Large intestine (tissue), 3 donors: ENCODE measurements at regions not wholly inside any gene's neighbourhood (a gene's known extent, or its start where the extent isn't known, plus 50 kb on each side); places are given as distances from the start of the nearest gene placed in this dataset.

Source experiments
- DNase-seq, 2 donors: peaks; one replicate each; pipeline versions ENCODE4 v3.0.0 to v3.0.0-alpha.2; 2013
- H3K27ac ChIP-seq: one replicate; pipeline ENCODE4 v1.5.1; 2013; ENCODE audit warnings: low read length
- H3K27me3 ChIP-seq: 2 replicates; pipeline ENCODE4 v1.6.1; 2013; ENCODE audit warnings: low read length; ENCODE audit not compliant: control insufficient read depth, insufficient read depth
- H3K36me3 ChIP-seq: 2 replicates; pipeline ENCODE4 v1.6.1; 2013; ENCODE audit warnings: low read length; ENCODE audit not compliant: control insufficient read depth, insufficient read depth
- H3K4me1 ChIP-seq: one replicate; pipeline ENCODE4 v1.6.1; 2013; ENCODE audit warnings: low read length; ENCODE audit not compliant: control insufficient read depth, insufficient read depth
- H3K4me3 ChIP-seq: one replicate; pipeline ENCODE4 v1.5.1; 2013; ENCODE audit warnings: low read length
- H3K9me3 ChIP-seq: one replicate; pipeline ENCODE4 v1.6.1; 2013; ENCODE audit warnings: mild to moderate bottlenecking, low read depth, low read length, moderate library complexity; ENCODE audit not compliant: control insufficient read depth
- WGBS: methylation state at CpG from one replicate; pipeline ENCODE4 v1.1.5; 2013; ENCODE audit warnings: low lambda C conversion rate; ENCODE audit not compliant: insufficient coverage; 5-methylcytosine and 5-hydroxymethylcytosine counted together

DNA sequence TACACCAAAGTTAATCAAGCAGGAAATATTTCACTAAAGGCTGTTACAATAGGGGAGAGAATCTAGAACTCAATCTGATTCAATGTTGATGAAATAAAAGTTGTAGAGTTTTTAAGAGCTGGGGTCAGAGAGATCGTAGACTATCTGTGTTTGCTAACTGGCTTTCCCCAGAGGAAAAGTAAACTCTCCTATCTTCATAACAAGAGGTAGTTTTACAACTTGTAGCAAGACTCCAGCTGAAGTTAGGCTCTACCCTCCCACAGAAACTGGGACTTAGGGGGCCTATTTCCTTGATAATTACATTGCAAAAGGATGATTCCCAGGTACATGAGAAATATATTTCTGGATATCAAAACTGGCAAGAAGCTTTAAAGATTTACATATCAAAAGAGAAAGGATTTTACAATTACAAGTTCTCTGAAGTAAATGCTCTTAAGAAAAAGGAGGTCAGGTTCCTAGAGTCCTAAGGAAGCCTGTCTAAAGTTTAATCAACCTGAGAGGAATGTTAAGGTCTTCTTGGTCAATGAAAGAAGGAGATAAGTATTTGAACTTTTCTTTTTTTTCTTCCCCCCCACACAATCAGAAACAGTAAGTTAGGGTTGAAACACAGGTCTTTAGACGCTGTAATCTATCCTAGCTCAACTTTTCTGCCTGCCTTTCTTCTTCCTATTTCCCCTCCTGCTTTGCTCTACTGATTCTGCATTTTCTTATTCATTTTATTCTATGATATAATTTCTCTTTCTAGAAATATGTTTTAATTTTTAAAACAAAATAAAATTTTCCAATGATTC lies 692.2 kb upstream of the LINC00305 start:
- H3K4me3 ChIP-seq = no peak overlapping the region
- WGBS = no CpG with 5 or more reads among the region's 2 CpGs
- H3K27ac ChIP-seq = no peak overlapping the region
- H3K4me1 ChIP-seq = no peaks in the 10 kb centered on the region
- DNase-seq = peak in 1 of 2 donors; percentile 27
- H3K36me3 ChIP-seq = no peaks in the 10 kb centered on the region
- no peaks in the 10 kb centered on the region for H3K9me3 ChIP-seq
- no peaks in the 10 kb centered on the region for H3K27me3 ChIP-seq

DNA sequence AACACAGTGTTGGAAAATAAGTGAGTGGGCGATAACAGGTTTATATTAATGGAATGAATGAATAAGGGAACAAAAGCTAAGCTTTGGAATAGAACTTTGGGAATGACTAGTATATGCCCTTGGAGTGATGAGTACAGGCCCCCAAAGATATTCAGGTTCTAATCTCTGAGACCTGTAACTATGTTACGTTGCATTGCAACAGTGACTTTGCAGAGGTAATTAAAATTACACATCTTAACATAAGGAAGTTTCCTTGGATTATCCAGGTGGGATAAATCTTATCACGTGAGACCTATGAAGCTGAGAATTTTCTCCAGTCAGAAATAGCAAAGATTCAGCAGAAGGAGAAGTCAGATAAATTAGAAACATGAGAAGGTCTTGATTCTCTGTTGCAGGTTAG lies 661.5 kb upstream of the LINC00305 start:
- WGBS = 64% methylated on average over 2 of the region's 3 CpGs
- no peaks in the 10 kb centered on the region for H3K36me3 ChIP-seq
- no peaks in the 10 kb centered on the region for H3K4me1 ChIP-seq
- DNase-seq = no peak
- no peaks in the 10 kb centered on the region for H3K27me3 ChIP-seq
- H3K9me3 ChIP-seq = no peaks in the 10 kb centered on the region
- H3K27ac ChIP-seq = no peak overlapping the region
- no peak overlapping the region for H3K4me3 ChIP-seq

- no peak overlapping the region for H3K27ac ChIP-seq
- no peaks in the 10 kb centered on the region for H3K9me3 ChIP-seq
- no peak for DNase-seq
- H3K27me3 ChIP-seq = no peaks in the 10 kb centered on the region
- WGBS = 13% methylated on average over 2 of the region's 5 CpGs
- no peaks in the 10 kb centered on the region for H3K4me1 ChIP-seq
- H3K36me3 ChIP-seq = no peaks in the 10 kb centered on the region
- no peak overlapping the region for H3K4me3 ChIP-seq
Measured at GRCh38 chr18:64809801-64810200, 660.9 kb upstream of the LINC00305 start.

DNA sequence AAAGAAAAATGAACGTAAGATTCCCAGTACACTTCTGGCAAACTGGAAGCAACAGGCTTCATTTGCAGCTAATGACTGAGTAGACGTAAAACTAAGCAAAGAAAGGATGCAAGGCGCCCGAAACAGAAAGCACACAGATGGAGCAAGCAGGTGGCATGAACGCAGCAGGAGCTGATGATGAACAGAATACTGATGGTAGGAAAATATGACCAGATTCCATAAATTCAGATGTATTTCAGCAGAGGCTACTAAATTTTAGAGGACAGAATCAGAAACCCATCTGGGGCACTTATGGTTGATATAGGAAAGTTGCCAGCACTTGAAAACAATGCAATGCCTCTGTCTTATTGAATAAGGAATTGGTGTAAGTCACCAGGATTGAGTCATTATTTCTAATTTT lies 658.7 kb upstream of the LINC00305 start:
- no peaks in the 10 kb centered on the region for H3K9me3 ChIP-seq
- WGBS = 94% methylated on average over 3 of the region's 5 CpGs
- no peak for DNase-seq
- H3K36me3 ChIP-seq = no peaks in the 10 kb centered on the region
- H3K4me3 ChIP-seq = no peak overlapping the region
- no peaks in the 10 kb centered on the region for H3K27me3 ChIP-seq
- no peak overlapping the region for H3K27ac ChIP-seq
- H3K4me1 ChIP-seq = no peaks in the 10 kb centered on the region

DNA sequence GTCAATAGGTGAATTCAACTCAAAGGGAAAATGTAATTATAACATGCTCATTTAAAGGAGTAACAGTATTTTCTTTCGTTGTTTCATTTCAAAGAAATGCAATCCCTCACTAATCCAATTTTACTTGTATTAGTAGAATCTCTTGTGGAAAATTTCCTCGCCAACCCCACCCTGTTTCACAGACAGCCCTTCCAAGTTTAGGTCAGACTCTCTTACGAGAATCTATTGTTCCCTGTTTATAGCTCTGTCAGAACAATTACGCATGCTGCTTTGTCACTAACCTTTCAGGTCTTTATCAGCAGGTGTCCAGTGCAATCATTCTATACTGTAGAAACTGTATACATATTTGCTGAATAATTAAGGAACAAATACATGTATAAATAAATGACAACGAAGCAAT lies 657.8 kb upstream of the LINC00305 start:
- DNase-seq = no peak
- no peaks in the 10 kb centered on the region for H3K36me3 ChIP-seq
- H3K27ac ChIP-seq = no peak overlapping the region
- H3K4me1 ChIP-seq = no peaks in the 10 kb centered on the region
- no peaks in the 10 kb centered on the region for H3K9me3 ChIP-seq
- WGBS = 85% methylated on average over 2 of the region's 5 CpGs
- H3K27me3 ChIP-seq = no peaks in the 10 kb centered on the region
- no peak overlapping the region for H3K4me3 ChIP-seq

DNA sequence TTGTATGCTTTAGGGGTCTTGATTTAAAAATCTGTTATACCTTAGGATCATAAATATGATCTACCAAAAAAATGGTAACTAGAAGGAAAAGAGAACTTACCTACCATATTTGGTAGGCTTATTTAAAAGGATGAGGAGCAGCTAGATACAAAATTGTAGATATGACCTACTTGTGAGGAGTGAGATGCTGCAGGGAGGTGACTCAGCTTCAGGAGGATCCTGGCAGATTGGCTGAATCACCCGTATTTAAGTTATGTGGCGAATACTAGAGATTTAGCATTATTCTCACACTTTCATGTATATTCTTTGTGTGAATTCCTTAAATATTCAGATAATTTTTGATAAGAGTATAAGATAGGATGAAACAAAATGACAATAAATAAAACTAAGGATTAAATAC lies 657.3 kb upstream of the LINC00305 start:
- no peak overlapping the region for H3K4me3 ChIP-seq
- no peaks in the 10 kb centered on the region for H3K4me1 ChIP-seq
- no peaks in the 10 kb centered on the region for H3K9me3 ChIP-seq
- DNase-seq = no peak
- H3K27me3 ChIP-seq = no peaks in the 10 kb centered on the region
- H3K27ac ChIP-seq = no peak overlapping the region
- WGBS = no CpG with 5 or more reads among the region's 2 CpGs
- no peaks in the 10 kb centered on the region for H3K36me3 ChIP-seq

DNA sequence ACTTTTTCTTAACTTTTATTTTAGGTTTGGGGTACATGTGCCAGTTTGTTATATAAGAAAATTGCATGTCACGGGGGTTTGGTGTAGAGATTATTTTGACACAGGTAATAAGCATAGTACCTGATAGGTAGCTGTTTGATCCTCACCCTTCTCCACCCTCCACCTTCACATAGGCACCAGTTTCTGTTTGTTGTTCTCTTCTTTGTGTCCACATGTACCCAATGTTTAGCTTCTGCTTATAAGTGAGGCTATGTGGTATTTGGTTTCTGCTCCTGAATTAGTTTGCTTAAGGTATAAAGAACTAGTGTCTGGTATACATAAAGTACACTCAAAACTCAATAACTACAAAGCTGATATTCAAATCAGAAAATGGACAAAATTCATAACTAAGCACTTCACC lies 654.6 kb upstream of the LINC00305 start:
- no peaks in the 10 kb centered on the region for H3K27me3 ChIP-seq
- H3K27ac ChIP-seq = no peak overlapping the region
- H3K9me3 ChIP-seq = no peaks in the 10 kb centered on the region
- no peaks in the 10 kb centered on the region for H3K36me3 ChIP-seq
- H3K4me1 ChIP-seq = no peaks in the 10 kb centered on the region
- no peak overlapping the region for H3K4me3 ChIP-seq
- WGBS = no CpG with 5 or more reads among the region's 1 CpG
- no peak for DNase-seq

GRCh38 chr18:64800151-64800550 lies 651.3 kb upstream of the LINC00305 start:
- no peak overlapping the region for H3K4me3 ChIP-seq
- DNase-seq = no peak
- H3K4me1 ChIP-seq = no peaks in the 10 kb centered on the region
- H3K27ac ChIP-seq = no peak overlapping the region
- H3K9me3 ChIP-seq = no peaks in the 10 kb centered on the region
- no peaks in the 10 kb centered on the region for H3K36me3 ChIP-seq
- H3K27me3 ChIP-seq = no peaks in the 10 kb centered on the region

DNA sequence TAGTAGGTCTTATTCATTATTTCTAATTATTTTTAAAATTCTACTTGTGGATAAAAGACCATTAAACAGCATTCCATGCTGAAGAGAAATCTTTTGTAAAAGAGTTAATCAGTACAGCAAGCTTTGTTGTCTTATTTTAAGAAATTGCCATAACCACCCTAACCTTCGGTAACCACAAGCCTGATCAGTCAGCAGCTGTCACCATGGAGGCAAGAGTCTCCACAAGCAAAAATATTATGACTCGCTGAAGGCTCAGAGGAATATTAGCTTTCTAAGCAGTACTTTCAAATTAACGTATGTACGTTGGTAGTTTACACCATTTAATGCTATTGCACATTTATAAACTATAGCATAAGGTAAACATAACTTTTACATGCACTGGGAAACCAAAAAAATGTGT lies 650.5 kb upstream of the LINC00305 start:
- H3K9me3 ChIP-seq = no peaks in the 10 kb centered on the region
- H3K27me3 ChIP-seq = no peaks in the 10 kb centered on the region
- H3K27ac ChIP-seq = no peak overlapping the region
- H3K4me1 ChIP-seq = no peaks in the 10 kb centered on the region
- H3K36me3 ChIP-seq = no peaks in the 10 kb centered on the region
- H3K4me3 ChIP-seq = no peak overlapping the region
- no CpG with 5 or more reads among the region's 4 CpGs for WGBS
- DNase-seq = no peak

DNA sequence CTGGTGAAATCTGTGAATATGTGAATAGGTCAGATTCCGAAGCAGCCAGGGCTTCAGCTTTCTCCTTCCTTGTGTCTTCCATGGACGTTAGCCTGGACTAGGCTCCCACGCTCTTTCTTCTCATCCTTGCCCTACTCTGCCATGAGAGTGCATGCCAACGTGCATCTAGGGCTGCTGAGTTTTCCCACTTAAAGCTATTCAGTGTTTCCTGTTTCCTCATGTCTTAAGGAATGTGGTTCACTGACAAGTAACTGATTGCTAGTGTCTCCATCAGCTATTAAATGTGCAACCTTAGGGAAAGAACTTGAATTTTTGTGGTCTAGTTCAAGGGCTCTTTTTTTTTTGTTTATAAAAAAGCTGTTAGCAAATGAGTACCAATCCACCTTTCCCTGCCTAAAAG lies 642.3 kb upstream of the LINC00305 start:
- Histone ChIP-seq H3K9me3 (no peaks in the 10 kb centered on the region), H3K27me3 (no peaks in the 10 kb centered on the region), H3K36me3 (no peaks in the 10 kb centered on the region), H3K27ac (no peak overlapping the region), H3K4me1 (no peaks in the 10 kb centered on the region), H3K4me3 (no peak overlapping the region)
- no peak for DNase-seq
- 70% methylated on average over 3 of the region's 4 CpGs for WGBS

DNA sequence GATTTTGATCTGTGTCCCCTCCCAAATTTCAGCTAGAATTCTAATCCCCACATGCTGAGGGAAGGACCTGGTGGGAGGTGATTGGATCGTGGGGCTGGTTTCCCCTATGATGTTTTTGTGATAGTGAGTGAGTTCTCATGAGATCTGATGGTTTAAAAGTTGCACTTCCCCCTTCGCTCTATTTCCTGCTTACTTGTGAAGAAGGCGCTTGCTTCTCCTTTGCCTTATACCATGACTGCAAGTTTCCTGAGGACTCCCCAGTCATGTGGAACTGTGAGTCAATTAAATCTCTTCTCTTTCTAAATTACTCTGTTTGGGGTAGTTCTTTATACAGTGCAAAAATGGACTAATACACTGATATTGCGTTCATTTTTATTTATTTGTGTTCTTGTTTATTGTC lies 636.8 kb upstream of the LINC00305 start:
- WGBS = 50% methylated on average over 1 of the region's 4 CpGs
- no peaks in the 10 kb centered on the region for H3K4me1 ChIP-seq
- H3K36me3 ChIP-seq = no peaks in the 10 kb centered on the region
- DNase-seq = no peak
- no peaks in the 10 kb centered on the region for H3K27me3 ChIP-seq
- H3K9me3 ChIP-seq = no peaks in the 10 kb centered on the region
- H3K4me3 ChIP-seq = no peak overlapping the region
- H3K27ac ChIP-seq = no peak overlapping the region
